Osteocyte (in vitro differentiated cells): ENCODE measurements at regions not wholly inside any gene's neighbourhood (a gene's known extent, or its start where the extent isn't known, plus 50 kb on each side); places are given as distances from the start of the nearest gene placed in this dataset.

Experiments used
- DNase-seq: peaks from one replicate; pipeline ENCODE4 v3.0.0; 2021; ENCODE audit warnings: mixed read lengths; ENCODE audit not compliant: unreplicated experiment; ENCODE audit errors: extremely low spot score
- H3K27ac Mint-ChIP-seq: one replicate; pipeline ENCODE4 v1.8.0; 2021; ENCODE audit warnings: mild to moderate bottlenecking, mixed read lengths; ENCODE audit not compliant: unreplicated experiment
- H3K27me3 Mint-ChIP-seq: one replicate; pipeline ENCODE4 v1.8.0; 2021; ENCODE audit warnings: mixed read lengths; ENCODE audit not compliant: unreplicated experiment
- H3K36me3 Mint-ChIP-seq: one replicate; pipeline ENCODE4 v1.8.0; 2021; ENCODE audit warnings: mixed read lengths; ENCODE audit not compliant: unreplicated experiment
- H3K4me1 Mint-ChIP-seq: one replicate; pipeline ENCODE4 v1.8.0; 2021; ENCODE audit warnings: mixed read lengths; ENCODE audit not compliant: unreplicated experiment
- H3K4me3 Mint-ChIP-seq: one replicate; pipeline ENCODE4 v1.8.0; 2021; ENCODE audit warnings: mild to moderate bottlenecking, moderate library complexity, mixed read lengths; ENCODE audit not compliant: unreplicated experiment
- H3K9me3 Mint-ChIP-seq: one replicate; pipeline ENCODE4 v1.8.0; 2021; ENCODE audit warnings: mixed read lengths; ENCODE audit not compliant: unreplicated experiment
- TF ChIP-seq, protein P1 (sequence below): fragments of 200-600 bp; sonication (generic); IDR thresholded peaks from 2 replicates; pipeline ENCODE4 v1.5.0; 2021; ENCODE audit warnings: antibody characterized with exemption, mild to moderate bottlenecking, moderate library complexity

GRCh38 chr1:188241629-188242028 is 1412.9 kb downstream of the PLA2G4A start:
- DNase-seq = no peak
- TF ChIP-seq, protein P1, sequence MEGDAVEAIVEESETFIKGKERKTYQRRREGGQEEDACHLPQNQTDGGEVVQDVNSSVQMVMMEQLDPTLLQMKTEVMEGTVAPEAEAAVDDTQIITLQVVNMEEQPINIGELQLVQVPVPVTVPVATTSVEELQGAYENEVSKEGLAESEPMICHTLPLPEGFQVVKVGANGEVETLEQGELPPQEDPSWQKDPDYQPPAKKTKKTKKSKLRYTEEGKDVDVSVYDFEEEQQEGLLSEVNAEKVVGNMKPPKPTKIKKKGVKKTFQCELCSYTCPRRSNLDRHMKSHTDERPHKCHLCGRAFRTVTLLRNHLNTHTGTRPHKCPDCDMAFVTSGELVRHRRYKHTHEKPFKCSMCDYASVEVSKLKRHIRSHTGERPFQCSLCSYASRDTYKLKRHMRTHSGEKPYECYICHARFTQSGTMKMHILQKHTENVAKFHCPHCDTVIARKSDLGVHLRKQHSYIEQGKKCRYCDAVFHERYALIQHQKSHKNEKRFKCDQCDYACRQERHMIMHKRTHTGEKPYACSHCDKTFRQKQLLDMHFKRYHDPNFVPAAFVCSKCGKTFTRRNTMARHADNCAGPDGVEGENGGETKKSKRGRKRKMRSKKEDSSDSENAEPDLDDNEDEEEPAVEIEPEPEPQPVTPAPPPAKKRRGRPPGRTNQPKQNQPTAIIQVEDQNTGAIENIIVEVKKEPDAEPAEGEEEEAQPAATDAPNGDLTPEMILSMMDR = no peak
- Mint-ChIP-seq H3K36me3 (no peaks in the 10 kb centered on the region), H3K27me3 (no peaks in the 10 kb centered on the region), H3K4me1 (peaks cover 13% of the 10 kb centered on the region), H3K9me3 (no peaks in the 10 kb centered on the region), H3K27ac (no peak overlapping the region), H3K4me3 (no peak overlapping the region)

- Mint-ChIP-seq H3K27ac (no peak overlapping the region), H3K27me3 (no peaks in the 10 kb centered on the region), H3K4me3 (no peak overlapping the region), H3K4me1 (peaks cover 3% of the 10 kb centered on the region), H3K36me3 (no peaks in the 10 kb centered on the region), H3K9me3 (no peaks in the 10 kb centered on the region)
- DNase-seq = no peak
- TF ChIP-seq, protein P1 = no peak
Measured at GRCh38 chr1:188243456-188243855, 1414.7 kb downstream of the PLA2G4A start.

DNA sequence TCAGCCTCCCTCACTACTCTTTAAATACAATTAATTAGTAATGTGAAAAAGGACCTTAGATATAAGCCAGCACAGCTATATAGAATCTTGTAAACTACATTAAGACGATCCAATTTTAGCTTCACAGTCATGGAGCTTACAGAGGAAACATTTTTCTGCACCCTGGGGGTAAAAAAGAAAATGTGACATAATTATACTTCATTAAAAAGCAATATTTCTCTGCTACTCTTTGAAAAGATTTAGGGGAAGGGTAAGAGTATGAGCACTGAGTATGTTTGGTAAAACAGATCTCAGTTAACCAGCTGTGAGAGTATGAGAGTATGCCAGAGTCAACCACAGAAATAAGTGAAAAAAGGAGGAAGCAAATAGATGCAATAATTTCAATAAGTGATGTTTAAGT is 1415.9 kb downstream of the PLA2G4A start:
- Mint-ChIP-seq H3K27ac (no peak overlapping the region), H3K9me3 (no peaks in the 10 kb centered on the region), H3K36me3 (no peaks in the 10 kb centered on the region), H3K4me3 (no peak overlapping the region), H3K27me3 (no peaks in the 10 kb centered on the region), H3K4me1 (peaks cover 4% of the 10 kb centered on the region)
- no peak for DNase-seq
- TF ChIP-seq, protein P1 = no peak

DNA sequence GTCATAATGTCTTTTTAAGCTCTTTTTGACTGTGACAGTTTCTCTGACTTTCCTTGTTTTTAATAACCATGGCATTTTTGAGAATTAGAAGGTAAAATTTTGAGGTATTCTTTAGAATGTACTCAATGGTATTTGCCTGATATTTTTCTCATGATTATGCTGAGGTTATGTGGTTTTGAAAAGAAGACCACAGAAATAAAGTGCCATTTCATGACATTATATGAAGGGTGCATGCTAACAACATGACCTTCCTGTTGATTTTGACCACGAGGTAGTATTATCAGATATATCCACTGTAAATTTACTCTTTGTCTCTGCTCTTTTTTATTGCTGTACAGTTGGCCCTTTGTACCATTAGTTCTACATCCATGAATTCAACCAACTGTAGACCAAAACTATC is 1418.5 kb downstream of the PLA2G4A start:
- H3K36me3 Mint-ChIP-seq = no peaks in the 10 kb centered on the region
- no peak overlapping the region for H3K4me3 Mint-ChIP-seq
- DNase-seq = no peak
- TF ChIP-seq, protein P1 = no peak
- no peak overlapping the region for H3K27ac Mint-ChIP-seq
- peaks cover 5% of the 10 kb centered on the region for H3K4me1 Mint-ChIP-seq
- H3K27me3 Mint-ChIP-seq = no peaks in the 10 kb centered on the region
- no peaks in the 10 kb centered on the region for H3K9me3 Mint-ChIP-seq

GRCh38 chr1:188249811-188250210 is 1421.1 kb downstream of the PLA2G4A start:
- DNase-seq = no peak
- Mint-ChIP-seq H3K4me1 (peaks cover 5% of the 10 kb centered on the region), H3K36me3 (no peaks in the 10 kb centered on the region), H3K27ac (no peak overlapping the region), H3K9me3 (no peaks in the 10 kb centered on the region), H3K27me3 (no peaks in the 10 kb centered on the region), H3K4me3 (no peak overlapping the region)
- TF ChIP-seq, protein P1 = no peak
